ENCODE measurements at regions not wholly inside any gene's neighbourhood (a gene's known extent, or its start where the extent isn't known, plus 50 kb on each side); places are given as distances from the start of the nearest gene placed in this dataset.

DNA sequence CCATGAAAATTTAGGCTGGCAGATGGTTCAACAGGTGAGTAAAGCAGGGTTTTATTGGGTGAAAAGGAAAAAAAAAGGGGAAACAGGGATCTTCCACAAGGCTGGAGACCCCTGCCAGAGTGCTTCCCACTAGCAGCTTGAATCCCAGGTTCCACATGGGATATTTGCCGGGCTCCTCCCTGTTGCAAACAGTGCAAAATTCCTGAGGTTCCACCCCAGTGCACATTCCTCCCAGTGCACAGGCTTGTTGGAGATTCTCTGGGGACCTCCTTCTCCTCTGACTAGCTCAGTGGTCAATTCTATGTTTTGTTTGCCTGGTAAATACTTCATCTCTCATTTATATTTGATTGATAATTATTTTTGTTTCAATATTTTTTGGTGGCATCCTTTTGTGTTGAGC, 66.4 kb upstream of the UGT2B15 start:
- TF ChIP-seq, protein P1, sequence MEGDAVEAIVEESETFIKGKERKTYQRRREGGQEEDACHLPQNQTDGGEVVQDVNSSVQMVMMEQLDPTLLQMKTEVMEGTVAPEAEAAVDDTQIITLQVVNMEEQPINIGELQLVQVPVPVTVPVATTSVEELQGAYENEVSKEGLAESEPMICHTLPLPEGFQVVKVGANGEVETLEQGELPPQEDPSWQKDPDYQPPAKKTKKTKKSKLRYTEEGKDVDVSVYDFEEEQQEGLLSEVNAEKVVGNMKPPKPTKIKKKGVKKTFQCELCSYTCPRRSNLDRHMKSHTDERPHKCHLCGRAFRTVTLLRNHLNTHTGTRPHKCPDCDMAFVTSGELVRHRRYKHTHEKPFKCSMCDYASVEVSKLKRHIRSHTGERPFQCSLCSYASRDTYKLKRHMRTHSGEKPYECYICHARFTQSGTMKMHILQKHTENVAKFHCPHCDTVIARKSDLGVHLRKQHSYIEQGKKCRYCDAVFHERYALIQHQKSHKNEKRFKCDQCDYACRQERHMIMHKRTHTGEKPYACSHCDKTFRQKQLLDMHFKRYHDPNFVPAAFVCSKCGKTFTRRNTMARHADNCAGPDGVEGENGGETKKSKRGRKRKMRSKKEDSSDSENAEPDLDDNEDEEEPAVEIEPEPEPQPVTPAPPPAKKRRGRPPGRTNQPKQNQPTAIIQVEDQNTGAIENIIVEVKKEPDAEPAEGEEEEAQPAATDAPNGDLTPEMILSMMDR (IDR thresholded peaks at IDR 0.05; ENCODE audit: insufficient read depth, low read length, poor library complexity, severe bottlenecking) = no peak
- Histone ChIP-seq H3K36me3 (ENCODE audit: control insufficient read depth, insufficient read depth, low read length) (no peaks in the 10 kb centered on the region), H3K27me3 (ENCODE audit: control insufficient read depth, insufficient read depth, low read length) (no peaks in the 10 kb centered on the region), H3K4me3 (ENCODE audit: low read depth, low read length) (no peak overlapping the region)
- DNase-seq (ENCODE audit: low read depth) = no peak

DNA sequence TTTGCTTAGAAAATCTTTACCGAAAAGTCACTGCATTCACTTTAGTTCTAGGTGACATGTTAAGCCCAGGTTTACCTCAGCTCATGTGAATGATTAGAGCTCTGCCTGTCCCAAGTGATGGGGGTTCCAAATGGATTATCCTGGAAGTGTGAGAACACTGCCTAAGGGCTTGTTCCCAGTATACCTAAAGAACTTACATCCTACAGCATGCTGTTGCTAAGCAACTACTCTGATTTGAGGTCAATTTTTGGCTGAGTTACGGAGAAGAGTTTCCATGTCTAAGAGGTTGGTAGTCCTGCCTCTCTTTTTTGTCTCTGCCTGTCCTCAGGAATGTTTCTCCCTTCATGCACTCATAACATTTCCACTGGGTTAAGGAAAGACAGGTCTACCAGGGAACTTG, 67.6 kb upstream of the UGT2B15 start:
- Histone ChIP-seq H3K27me3 (ENCODE audit: control insufficient read depth, insufficient read depth, low read length) (no peaks in the 10 kb centered on the region), H3K4me3 (ENCODE audit: low read depth, low read length) (no peak overlapping the region), H3K36me3 (ENCODE audit: control insufficient read depth, insufficient read depth, low read length) (no peaks in the 10 kb centered on the region)
- no peak for DNase-seq (ENCODE audit: low read depth)
- TF ChIP-seq, protein P1 (IDR thresholded peaks at IDR 0.05; ENCODE audit: insufficient read depth, low read length, poor library complexity, severe bottlenecking) = no peak

DNA sequence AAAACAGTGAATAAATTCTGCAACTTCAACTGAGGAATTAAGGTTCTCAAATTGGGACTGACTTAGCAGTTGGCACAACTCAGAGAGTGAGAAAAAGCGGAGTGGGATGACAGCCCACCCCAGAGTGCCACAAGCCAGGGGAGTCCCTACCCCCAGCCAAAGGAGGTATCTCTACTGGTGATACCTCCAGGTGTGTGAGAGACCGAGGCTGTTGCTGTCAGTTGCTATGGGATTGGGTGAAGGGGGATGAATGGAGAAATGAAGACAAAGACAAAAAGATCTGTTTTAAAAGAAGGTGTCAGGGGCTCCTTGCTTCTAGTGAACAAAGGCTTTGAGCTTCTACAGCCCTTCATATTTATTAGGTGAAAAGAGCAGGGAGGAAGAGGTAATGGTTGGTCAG, 71.4 kb upstream of the UGT2B10 start:
- no peak for DNase-seq (ENCODE audit: low read depth)
- H3K36me3 ChIP-seq (ENCODE audit: control insufficient read depth, insufficient read depth, low read length) = no peaks in the 10 kb centered on the region
- TF ChIP-seq, protein P1 (IDR thresholded peaks at IDR 0.05; ENCODE audit: insufficient read depth, low read length, poor library complexity, severe bottlenecking) = no peak
- no peaks in the 10 kb centered on the region for H3K27me3 ChIP-seq (ENCODE audit: control insufficient read depth, insufficient read depth, low read length)
- H3K4me3 ChIP-seq (ENCODE audit: low read depth, low read length) = no peak overlapping the region

DNA sequence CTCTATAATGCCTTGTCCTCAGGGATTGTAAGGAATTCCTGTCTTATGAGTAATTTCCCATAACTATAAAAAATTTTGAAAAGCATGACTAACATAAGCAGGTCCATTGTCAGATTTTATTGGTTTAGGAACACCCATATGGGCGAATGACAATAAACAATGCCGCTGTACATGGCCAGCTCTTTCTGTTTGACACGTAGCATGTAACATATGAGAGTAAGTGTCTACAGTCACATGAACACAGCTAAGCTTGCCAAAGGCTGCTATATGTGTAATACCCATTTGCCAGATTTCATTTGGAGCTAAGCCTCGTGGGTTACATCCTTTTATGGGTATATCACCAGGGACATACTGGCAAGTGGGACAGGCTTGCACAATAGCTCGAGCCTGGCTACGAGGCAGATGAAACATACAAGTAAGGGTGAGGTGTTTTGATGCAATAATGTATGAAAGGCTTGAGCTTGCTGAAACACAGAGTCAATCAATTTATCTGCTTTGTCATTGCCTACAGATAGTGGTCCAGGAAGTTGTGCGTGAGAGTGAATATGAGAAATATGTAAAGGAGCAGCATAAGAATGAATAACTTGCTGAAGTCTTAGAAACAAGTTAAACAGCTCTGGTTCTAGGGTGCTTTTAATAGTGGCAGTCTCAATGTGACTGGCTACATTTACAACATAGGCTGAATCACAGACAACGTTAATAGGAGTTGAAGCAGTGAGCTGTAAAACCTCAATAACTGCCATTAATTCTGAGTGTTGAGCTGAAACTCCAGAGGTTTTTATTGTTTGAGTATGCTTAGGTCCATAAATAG, 67.4 kb upstream of the UGT2B10 start:
- DNase-seq (ENCODE audit: low read depth) = peak; percentile 38

DNA sequence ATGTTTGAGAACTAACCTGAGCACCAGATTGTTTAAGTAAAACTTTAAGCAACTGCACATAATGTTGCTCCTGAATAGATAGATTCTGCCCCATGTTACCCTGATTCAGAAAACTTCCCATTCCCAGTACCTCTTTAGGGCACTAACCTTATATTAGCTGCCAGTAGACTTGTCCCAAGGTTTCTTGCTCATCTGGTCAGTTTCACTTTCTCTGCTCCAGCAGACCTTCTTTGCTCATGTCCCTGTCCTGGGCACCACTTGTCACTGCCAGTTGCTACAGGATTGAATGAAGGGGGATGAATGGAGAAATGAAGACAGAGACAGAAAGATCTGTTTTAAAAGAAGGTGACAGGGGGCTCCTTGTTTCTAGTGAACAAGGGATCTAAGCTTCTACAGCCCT, 65.2 kb upstream of the UGT2B10 start:
- DNase-seq (ENCODE audit: low read depth) = no peak
- TF ChIP-seq, protein P1 (IDR thresholded peaks at IDR 0.05; ENCODE audit: insufficient read depth, low read length, poor library complexity, severe bottlenecking) = no peak
- Histone ChIP-seq H3K4me3 (ENCODE audit: low read depth, low read length) (no peak overlapping the region), H3K27me3 (ENCODE audit: control insufficient read depth, insufficient read depth, low read length) (no peaks in the 10 kb centered on the region), H3K36me3 (ENCODE audit: control insufficient read depth, insufficient read depth, low read length) (no peaks in the 10 kb centered on the region)

More for the DNA sequence above, 67.4 kb upstream of the UGT2B10 start:
- Histone ChIP-seq H3K4me3 (ENCODE audit: low read depth, low read length) (no peak overlapping the region), H3K27me3 (ENCODE audit: control insufficient read depth, insufficient read depth, low read length) (no peaks in the 10 kb centered on the region), H3K36me3 (ENCODE audit: control insufficient read depth, insufficient read depth, low read length) (no peaks in the 10 kb centered on the region)
- TF ChIP-seq, protein P1 (IDR thresholded peaks at IDR 0.05; ENCODE audit: insufficient read depth, low read length, poor library complexity, severe bottlenecking) = no peak

DNA sequence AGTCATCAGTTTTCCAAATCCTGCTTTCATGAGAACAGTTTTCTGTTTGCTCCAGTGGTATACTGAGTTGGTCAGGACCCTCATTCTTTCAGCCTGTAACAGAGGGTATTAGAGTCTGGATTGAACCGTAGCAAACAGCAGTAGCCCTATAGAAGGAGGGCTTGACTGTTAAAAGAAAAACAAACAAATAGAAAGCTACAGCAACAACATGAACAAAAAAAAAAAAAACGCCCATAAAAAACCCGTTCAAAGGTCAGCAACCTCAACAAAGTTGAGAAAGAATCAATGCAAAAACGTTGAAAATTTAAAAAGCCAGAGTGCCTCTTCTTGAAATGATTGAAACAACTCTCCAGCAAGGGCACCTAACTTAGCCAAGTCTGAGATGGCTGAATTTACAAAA, 64.7 kb upstream of the UGT2B10 start:
- H3K27me3 ChIP-seq (ENCODE audit: control insufficient read depth, insufficient read depth, low read length) = no peaks in the 10 kb centered on the region
- H3K36me3 ChIP-seq (ENCODE audit: control insufficient read depth, insufficient read depth, low read length) = no peaks in the 10 kb centered on the region
- H3K4me3 ChIP-seq (ENCODE audit: low read depth, low read length) = no peak overlapping the region
- TF ChIP-seq, protein P1 (IDR thresholded peaks at IDR 0.05; ENCODE audit: insufficient read depth, low read length, poor library complexity, severe bottlenecking) = no peak
- DNase-seq (ENCODE audit: low read depth) = no peak

All from kidney epithelial cell (primary cell).